A549 (cell line): ENCODE measurements at regions not wholly inside any gene's neighbourhood (a gene's known extent, or its start where the extent isn't known, plus 50 kb on each side); places are given as distances from the start of the nearest gene placed in this dataset.
A peak's percentile ranks its signal among the peaks of the same experiment; 100 is the strongest.

ENCODE experiments used
- ATAC-seq, 2 experiments: fragments of 200-7000 bp in 1 of 2; fragments of >200 bp in 1 of 2; cut with Nextera tagmentation in 1 of 2; cut with Tn5 transposase in 1 of 2; 3 replicates each; pipeline versions ENCODE4 v1.8.0 to v1.9.1; 2018 to 2020; ENCODE audit warnings: mild to moderate bottlenecking in 1 of 2, moderate library complexity in 1 of 2
- CTCF ChIA-PET: fragments of 300-600 bp; sonication (Branson Sonifier 250); formaldehyde crosslinking; extraction: SDS; loops from one replicate; lab custom pipeline; 2021; ENCODE audit warnings: antibody characterized with exemption, inconsistent platforms; lab: Yijun Ruan, JAX
- POLR2A ChIA-PET: fragments of 350-600 bp; formaldehyde crosslinking; extraction: SDS; loops from one replicate; lab custom pipeline; 2021; ENCODE audit warnings: antibody characterized with exemption, inconsistent platforms; lab: Yijun Ruan, JAX
- DNase-seq, 2 experiments: peaks; one replicate each; pipeline versions ENCODE4 v3.0.0 to v3.0.0-alpha.2; 2011 to 2016; ENCODE audit warnings: low read depth in 1 of 2, low spot score in 1 of 2
- FAIRE-seq: peaks from 2 replicates; lab custom pipeline; 2011; peaks lifted over from hg19 to GRCh38; lab: Jason Lieb, UNC
- H3K27ac ChIP-seq, 2 experiments: fragments of >200 bp; sonication (Bioruptor Twin); formaldehyde crosslinking; 3 replicates each; pipeline ENCODE4 v1.5.1; 2016 to 2017
- H3K4me1 ChIP-seq: fragments of >200 bp; sonication (Bioruptor Twin); formaldehyde crosslinking; 3 replicates; pipeline ENCODE4 v1.6.1; 2016
- H3K4me2 ChIP-seq: fragments of >200 bp; sonication (Bioruptor Twin); formaldehyde crosslinking; 3 replicates; pipeline ENCODE4 v1.6.1; 2016
- H3K4me3 ChIP-seq: fragments of >200 bp; sonication (Bioruptor Twin); formaldehyde crosslinking; 3 replicates; pipeline ENCODE4 v1.5.1; 2016
- H3K9me3 ChIP-seq: fragments of >200 bp; sonication (Bioruptor Twin); formaldehyde crosslinking; 3 replicates; pipeline ENCODE4 v1.6.1; 2016
- BCL3 ChIP-seq: fragments of >200 bp; sonication (Bioruptor Twin); formaldehyde crosslinking; IDR thresholded peaks from 3 replicates; pipeline ENCODE4 v1.6.1; 2016
- BHLHE40 ChIP-seq: IDR thresholded peaks from 2 replicates; pipeline ENCODE4 v1.6.1; 2012; ENCODE audit warnings: low read depth, low read length, inconsistent platforms
- CHD2 ChIP-seq: fragments of 150-350 bp; IDR thresholded peaks from 2 replicates; pipeline ENCODE4 v1.6.1; 2014; ENCODE audit warnings: low read length; ENCODE audit not compliant: partially characterized antibody
- CHD4 ChIP-seq: fragments of 200-600 bp; sonication (generic); IDR thresholded peaks from 2 replicates; pipeline ENCODE4 v1.6.1; 2016; ENCODE audit warnings: antibody characterized with exemption, mild to moderate bottlenecking, borderline replicate concordance
- CTCF ChIP-seq: fragments of >200 bp; sonication (Bioruptor Twin); formaldehyde crosslinking; IDR thresholded peaks from 3 replicates; pipeline ENCODE4 v1.5.1; 2016
- E2F6 ChIP-seq: IDR thresholded peaks from 2 replicates; pipeline ENCODE4 v1.6.1; 2012; ENCODE audit warnings: low read depth, borderline replicate concordance
- EHF ChIP-seq: fragments of 250-450 bp; sonication (Bioruptor Pico); IDR thresholded peaks from 2 replicates; pipeline ENCODE4 v1.5.0; 2020; ENCODE audit warnings: mild to moderate bottlenecking
- ESRRA ChIP-seq: fragments of 150-350 bp; IDR thresholded peaks from 2 replicates; pipeline ENCODE4 v1.6.1; 2014; ENCODE audit warnings: mild to moderate bottlenecking, low read length, borderline replicate concordance
- GATA3 ChIP-seq: IDR thresholded peaks from 2 replicates; pipeline ENCODE4 v1.6.1; 2012; ENCODE audit warnings: borderline replicate concordance
- HDAC2 ChIP-seq: fragments of 200-600 bp; sonication (generic); IDR thresholded peaks from 2 replicates; pipeline ENCODE4 v1.6.1; 2016
- HMGXB4 ChIP-seq: fragments of 250-450 bp; sonication (Bioruptor Pico); IDR thresholded peaks from 2 replicates; pipeline ENCODE4 v1.5.0; 2021; ENCODE audit warnings: mild to moderate bottlenecking, moderate library complexity, borderline replicate concordance
- HOXA7 ChIP-seq: fragments of 250-450 bp; sonication (Bioruptor Pico); IDR thresholded peaks from 2 replicates; pipeline ENCODE4 v1.5.0; 2020; ENCODE audit warnings: mild to moderate bottlenecking, moderate library complexity
- KDM1A ChIP-seq: fragments of 200-600 bp; sonication (generic); IDR thresholded peaks from 2 replicates; pipeline ENCODE4 v1.6.1; 2016; ENCODE audit warnings: low read depth, mild to moderate bottlenecking
- MAFK ChIP-seq: fragments of 450-650 bp; IDR thresholded peaks from 2 replicates; pipeline ENCODE4 v1.6.1; 2014; ENCODE audit not compliant: partially characterized antibody
- NFE2L2 ChIP-seq: fragments of 150-350 bp; conservative IDR thresholded peaks from 2 replicates; pipeline ENCODE4 v1.6.1; 2014; ENCODE audit warnings: low read length
- SMC3 ChIP-seq: fragments of >200 bp; sonication (Bioruptor Twin); formaldehyde crosslinking; IDR thresholded peaks from 3 replicates; pipeline ENCODE4 v1.6.1; 2018; ENCODE audit warnings: inconsistent platforms
- TFCP2L1 ChIP-seq: fragments of 250-450 bp; sonication (Bioruptor Pico); IDR thresholded peaks from 2 replicates; pipeline ENCODE4 v1.5.0; 2021; ENCODE audit warnings: mild to moderate bottlenecking
- ZC3H11A ChIP-seq: fragments of 450-650 bp; IDR thresholded peaks from 2 replicates; pipeline ENCODE4 v1.6.1; 2014; ENCODE audit warnings: antibody characterized with exemption, mild to moderate bottlenecking
- ZSCAN20 ChIP-seq: fragments of 250-450 bp; sonication (Bioruptor Pico); IDR thresholded peaks from 2 replicates; pipeline ENCODE4 v1.8.0; 2022; ENCODE audit warnings: mild to moderate bottlenecking, moderate library complexity
- whole genome bisulfite sequencing: methylation state at CpG from one replicate; pipeline ENCODE4 v1.1.6; 2017; ENCODE audit errors: missing lambda C conversion rate; 5-methylcytosine and 5-hydroxymethylcytosine counted together
- TF ChIP-seq, protein P1 (sequence below): IDR thresholded peaks from 2 replicates; pipeline ENCODE4 v1.6.1; 2012
- TF ChIP-seq, protein P2 (sequence below): fragments of 250-450 bp; sonication (Bioruptor Pico); IDR thresholded peaks from 2 replicates; pipeline ENCODE4 v1.5.0; 2020; ENCODE audit warnings: low read depth, mild to moderate bottlenecking, moderate library complexity

DNA sequence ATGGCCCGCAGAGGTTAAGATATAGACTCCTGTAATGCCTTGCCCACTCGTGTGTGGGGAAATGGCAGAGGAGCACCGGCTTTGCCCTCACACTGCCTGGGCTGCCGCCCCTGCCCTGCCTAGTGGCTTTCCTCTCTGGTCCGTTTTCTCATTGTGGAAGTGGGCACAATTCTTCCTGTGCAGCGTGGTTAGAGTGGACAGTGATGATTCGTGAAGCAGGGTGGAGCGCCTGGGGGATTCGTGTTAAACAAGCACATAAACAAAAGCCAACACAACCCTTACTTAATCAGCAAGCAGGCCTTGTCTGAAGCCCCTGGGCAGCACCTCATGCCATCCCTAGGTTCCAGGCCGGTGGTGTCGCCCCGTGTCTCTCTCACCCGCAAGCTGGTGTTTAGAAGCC is 269.7 kb downstream of the SEC14L1 start:
- no peak overlapping the region for H3K4me3 ChIP-seq
- ChIA-PET CTCF (interaction anchor here (0.6 to 12.6 kb wide), 8 partner anchors 10 to 84 kb away, joined by 3 to 95 read pairs (median 8); no protein-coding TSS in a partner anchor), POLR2A (interaction anchor here (1.0 kb wide), 1 partner anchor 15 kb away, joined by 3 read pairs; no protein-coding TSS in a partner anchor)
- H3K4me2 ChIP-seq: peak overlapping the region; percentile 32; the same call in 2 of the 3 replicates
- no peaks in the 10 kb centered on the region for H3K9me3 ChIP-seq
- ATAC-seq (no peak; a peak in 2 of 6 replicates), FAIRE-seq (no peak), DNase-seq (no peak)
- H3K4me1 ChIP-seq: peaks cover 68% of the 10 kb centered on the region
- TF ChIP-seq GATA3 (no peak), CHD2 (no peak), HDAC2 (no peak), ZC3H11A (no peak), MAFK (no peak), E2F6 (no peak), SMC3 (no peak), HMGXB4 (no peak)
- WGBS: 89% methylated on average over 13 of the region's 13 CpGs
- H3K27ac ChIP-seq: peak overlapping the region; percentile 53 to 70

DNA sequence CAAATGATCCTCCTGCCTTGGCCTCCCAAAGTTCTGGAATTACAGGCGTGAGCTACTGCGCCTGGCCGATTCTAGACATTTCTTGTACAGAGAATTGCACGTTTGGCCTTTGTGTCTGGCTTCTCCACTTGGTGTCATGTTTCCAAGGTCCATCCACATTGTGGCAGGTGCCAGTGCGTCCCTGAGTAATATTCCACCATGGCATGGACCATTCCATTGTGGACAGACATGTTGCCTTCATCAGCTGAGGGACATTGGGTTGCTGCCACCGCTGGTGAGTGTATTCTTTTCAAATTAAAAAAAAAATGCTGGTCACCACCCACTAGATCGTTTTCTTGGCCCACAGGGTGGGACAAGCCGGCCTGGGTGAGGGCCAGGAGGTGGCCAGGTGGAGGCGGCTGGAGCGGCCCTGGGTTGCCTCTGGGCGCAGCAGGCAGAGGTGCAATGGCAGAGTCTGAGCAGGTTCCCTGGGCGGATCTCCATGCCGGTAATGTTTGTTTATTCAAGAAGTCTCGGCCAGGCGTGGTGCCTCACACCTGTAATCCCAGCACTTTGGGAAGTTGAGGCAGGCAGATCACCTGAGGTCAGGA is 274.1 kb downstream of the SEC14L1 start:
- CTCF ChIA-PET: interaction anchor here (1.3 to 12.6 kb wide), 3 partner anchors 15 to 83 kb away, joined by 3 to 95 read pairs (median 24); no protein-coding TSS in a partner anchor
- WGBS: 88% methylated on average over 15 of the region's 15 CpGs
- DNase-seq (no peak), ATAC-seq (no peak), FAIRE-seq (no peak)
- no peak overlapping the region for H3K4me3 ChIP-seq
- no peak overlapping the region for H3K4me2 ChIP-seq
- POLR2A ChIA-PET: no interaction called here
- 0 out of 6 replicates have a peak overlapping the region, but pooled peaks of 1 of the 2 experiments have one; percentile 8 for H3K27ac ChIP-seq
- TF ChIP-seq TFCP2L1 (CRISPR knock-in tag): no peak
- no peak for TF ChIP-seq CHD2
- TF ChIP-seq CHD4: no peak
- no peak for TF ChIP-seq HMGXB4
- no peak for TF ChIP-seq CTCF
- TF ChIP-seq NFE2L2: no peak
- no peak for TF ChIP-seq HDAC2
- TF ChIP-seq EHF (CRISPR knock-in tag): no peak
- no peak for TF ChIP-seq ZSCAN20 (CRISPR knock-in tag)
- H3K4me1 ChIP-seq: peaks cover 54% of the 10 kb centered on the region
- no peaks in the 10 kb centered on the region for H3K9me3 ChIP-seq

DNA sequence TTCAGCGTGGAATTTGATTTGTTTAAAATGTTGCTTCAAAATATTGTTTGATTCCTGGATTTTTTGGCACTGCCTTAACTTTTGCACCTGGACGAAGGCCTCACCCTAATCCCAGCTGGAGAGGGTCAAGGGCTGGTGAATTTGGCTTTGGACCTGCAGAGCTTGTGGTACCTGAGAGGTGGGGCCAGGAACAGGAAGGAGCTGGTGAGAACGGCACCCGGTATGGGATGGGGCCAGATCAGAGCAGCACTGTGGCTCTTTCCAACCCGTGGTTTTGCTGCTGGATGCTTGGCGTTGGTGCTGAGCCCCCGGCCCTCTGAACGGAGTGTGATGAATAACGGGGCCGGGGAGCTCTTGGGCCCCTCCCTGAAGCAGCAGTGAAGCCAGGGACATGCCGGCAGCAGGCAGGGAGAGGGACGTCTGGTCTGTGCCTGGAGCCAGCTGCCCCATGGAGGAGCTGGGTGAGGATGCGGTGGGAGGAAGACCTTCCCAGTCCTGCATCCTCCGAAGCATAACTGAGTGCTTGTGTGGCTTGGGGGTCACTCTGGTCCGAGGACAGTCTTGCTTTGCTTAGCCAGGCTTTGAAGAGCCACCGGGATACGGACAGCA is 275.4 kb downstream of the SEC14L1 start:
- no peak for FAIRE-seq
- DNase-seq: no peak
- Histone ChIP-seq H3K9me3 (no peaks in the 10 kb centered on the region), H3K4me2 (no peak overlapping the region), H3K27ac (0 out of 6 replicates have a peak overlapping the region, but pooled peaks of 1 of the 2 experiments have one; percentile 4), H3K4me1 (peaks cover 54% of the 10 kb centered on the region), H3K4me3 (no peak overlapping the region)
- POLR2A ChIA-PET: no interaction called here
- WGBS: 73% methylated on average over 17 of the region's 17 CpGs
- no peak for ATAC-seq
- CTCF ChIA-PET: interaction anchor here (1.0 to 12.6 kb wide), 6 partner anchors 9 to 85 kb away, joined by 3 to 95 read pairs (median 4); no protein-coding TSS in a partner anchor
- TF ChIP-seq, protein P1, sequence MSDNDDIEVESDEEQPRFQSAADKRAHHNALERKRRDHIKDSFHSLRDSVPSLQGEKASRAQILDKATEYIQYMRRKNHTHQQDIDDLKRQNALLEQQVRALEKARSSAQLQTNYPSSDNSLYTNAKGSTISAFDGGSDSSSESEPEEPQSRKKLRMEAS: no peak
- no peak for TF ChIP-seq ZSCAN20 (CRISPR knock-in tag)
- TF ChIP-seq BCL3: no peak
- TF ChIP-seq, protein P2, sequence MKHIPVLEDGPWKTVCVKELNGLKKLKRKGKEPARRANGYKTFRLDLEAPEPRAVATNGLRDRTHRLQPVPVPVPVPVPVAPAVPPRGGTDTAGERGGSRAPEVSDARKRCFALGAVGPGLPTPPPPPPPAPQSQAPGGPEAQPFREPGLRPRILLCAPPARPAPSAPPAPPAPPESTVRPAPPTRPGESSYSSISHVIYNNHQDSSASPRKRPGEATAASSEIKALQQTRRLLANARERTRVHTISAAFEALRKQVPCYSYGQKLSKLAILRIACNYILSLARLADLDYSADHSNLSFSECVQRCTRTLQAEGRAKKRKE (CRISPR knock-in tag): no peak
- no peak for TF ChIP-seq KDM1A
- no peak for TF ChIP-seq EHF (CRISPR knock-in tag)
- no peak for TF ChIP-seq ESRRA
- no peak for TF ChIP-seq HOXA7
- TF ChIP-seq BHLHE40: no peak
- TF ChIP-seq HDAC2: no peak
